HG02943 (cell line): ENCODE measurements at regions not wholly inside any gene's neighbourhood (a gene's known extent, or its start where the extent isn't known, plus 50 kb on each side); places are given as distances from the start of the nearest gene placed in this dataset.

Experiments
- ATAC-seq: cut with Tn5 transposase; IDR thresholded peaks from one replicate; pipeline ENCODE4 v1.9.1; 2021; ENCODE audit warnings: mild to moderate bottlenecking, low read depth, moderate library complexity; ENCODE audit not compliant: unreplicated experiment

DNA sequence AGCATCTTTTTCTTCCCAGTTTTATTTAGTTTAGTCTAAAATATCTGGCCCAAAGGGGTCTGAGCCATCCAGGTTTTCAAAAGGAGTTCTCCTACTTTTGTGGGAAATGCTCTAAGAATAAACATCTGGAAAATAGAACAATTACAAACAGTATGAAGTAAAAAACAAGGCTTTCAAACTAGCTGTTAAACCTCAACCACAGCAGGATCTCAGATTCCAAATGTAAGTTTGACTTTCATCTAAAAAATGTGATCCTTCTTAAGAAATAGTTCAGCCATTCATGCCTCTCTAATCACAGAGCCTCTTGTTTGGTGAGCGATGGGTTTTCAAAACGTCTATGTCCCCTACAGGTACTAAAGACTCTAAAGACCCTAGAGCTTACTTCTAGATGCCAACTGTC is 413.5 kb downstream of the DUSP10 start:
- no peak for ATAC-seq

DNA sequence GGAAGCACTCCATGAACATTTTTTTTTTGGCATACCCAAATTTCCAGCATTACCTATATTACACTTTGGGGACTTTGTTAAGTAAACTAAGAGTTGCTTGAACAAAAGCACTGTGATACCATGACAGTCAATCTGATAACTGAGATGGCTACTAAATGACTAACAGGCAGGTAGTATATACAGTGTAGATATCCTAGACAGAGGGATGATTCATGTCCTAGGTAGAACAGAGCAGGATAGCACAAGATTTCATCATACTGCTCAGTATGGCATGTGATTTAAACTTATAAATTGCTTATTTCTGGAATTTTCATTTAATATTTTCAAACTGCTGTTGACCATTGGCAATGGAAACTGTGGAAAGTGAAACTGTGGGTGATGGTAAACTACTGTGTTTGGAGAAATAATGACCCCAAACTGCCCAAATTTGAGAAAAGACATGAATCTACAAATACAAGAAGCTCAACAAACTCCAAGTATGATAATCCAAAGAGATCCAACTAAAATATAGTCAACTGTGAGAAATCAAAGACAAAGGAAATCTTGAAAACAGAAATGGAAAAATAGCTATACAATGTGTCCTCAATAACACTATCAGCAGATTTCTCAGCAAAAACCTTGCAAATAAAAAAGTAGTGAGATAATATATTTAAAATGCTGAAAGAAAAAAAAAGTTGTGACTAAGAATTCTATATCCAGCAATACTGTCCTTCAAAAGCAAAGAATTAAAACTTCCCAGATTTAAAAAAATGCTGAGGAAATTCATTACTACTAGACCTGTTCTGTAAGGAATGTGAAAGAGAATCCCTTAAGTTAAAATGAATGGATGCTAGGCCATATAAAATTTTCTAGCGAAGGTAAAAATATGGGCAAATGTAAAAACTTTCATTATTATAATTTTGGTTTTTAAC is 410.4 kb downstream of the DUSP10 start:
- no peak for ATAC-seq

- no peak for ATAC-seq
Observed at GRCh38 chr1:221334062-221334461, 407.8 kb downstream of the DUSP10 start.

- no peak for ATAC-seq
Observed at GRCh38 chr1:221335161-221336101, 406.5 kb downstream of the DUSP10 start.

- ATAC-seq: no peak
Observed at GRCh38 chr1:221336126-221336525, 405.8 kb downstream of the DUSP10 start.

- ATAC-seq: no peak
Observed at GRCh38 chr1:221337106-221337505, 404.8 kb downstream of the DUSP10 start.

- no peak for ATAC-seq
Observed at GRCh38 chr1:221343136-221343535, 398.8 kb downstream of the DUSP10 start.

- ATAC-seq: no peak
Observed at GRCh38 chr1:221343607-221344006, 398.3 kb downstream of the DUSP10 start.

- ATAC-seq: no peak
Observed at GRCh38 chr1:221344693-221345092, 397.2 kb downstream of the DUSP10 start.

GRCh38 chr1:221347706-221348105 is 394.2 kb downstream of the DUSP10 start:
- ATAC-seq: no peak

- no peak for ATAC-seq
Observed at GRCh38 chr1:221350091-221350490, 391.8 kb downstream of the DUSP10 start.

DNA sequence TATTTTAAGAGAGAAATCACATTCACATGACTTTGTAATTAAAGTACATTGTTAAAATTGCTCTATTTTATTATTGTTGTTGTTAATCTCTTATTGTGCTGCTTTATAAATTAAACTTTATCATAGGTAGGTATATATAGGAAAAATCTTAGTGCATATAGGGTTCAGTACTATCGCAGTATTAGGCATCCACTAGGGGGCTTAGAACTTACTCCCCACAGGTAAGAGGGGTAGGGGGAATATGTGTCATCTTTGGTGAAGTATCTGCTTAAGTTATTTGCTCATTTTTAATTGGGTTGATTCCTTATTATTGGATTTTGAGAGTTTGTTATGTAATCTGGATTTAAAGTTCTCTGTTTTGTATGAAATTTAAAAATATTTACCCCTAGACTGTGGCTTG is 385.2 kb downstream of the DUSP10 start:
- no peak for ATAC-seq

DNA sequence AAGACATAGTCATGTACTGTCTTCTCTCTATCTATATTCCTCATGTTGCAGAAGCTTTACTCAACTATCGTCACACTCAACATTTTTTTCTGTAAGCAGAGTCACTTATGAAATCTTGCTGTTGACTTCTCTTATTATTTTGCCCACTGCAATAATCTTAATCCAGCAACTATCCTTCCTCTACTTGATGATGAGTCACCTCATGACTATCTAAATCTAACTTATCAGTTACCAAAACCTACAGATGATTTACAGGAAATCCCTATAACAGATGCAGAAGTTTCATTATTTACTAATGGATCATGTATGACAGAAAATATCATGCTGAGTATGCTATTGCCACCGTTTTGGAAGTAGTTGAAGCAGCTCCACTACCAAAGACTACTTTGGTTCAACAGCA is 378.9 kb downstream of the DUSP10 start:
- ATAC-seq: no peak

GRCh38 chr1:221366495-221367110 is 375.3 kb downstream of the DUSP10 start:
- no peak for ATAC-seq

- no peak for ATAC-seq
Observed at GRCh38 chr1:221371705-221372104, 370.2 kb downstream of the DUSP10 start.

DNA sequence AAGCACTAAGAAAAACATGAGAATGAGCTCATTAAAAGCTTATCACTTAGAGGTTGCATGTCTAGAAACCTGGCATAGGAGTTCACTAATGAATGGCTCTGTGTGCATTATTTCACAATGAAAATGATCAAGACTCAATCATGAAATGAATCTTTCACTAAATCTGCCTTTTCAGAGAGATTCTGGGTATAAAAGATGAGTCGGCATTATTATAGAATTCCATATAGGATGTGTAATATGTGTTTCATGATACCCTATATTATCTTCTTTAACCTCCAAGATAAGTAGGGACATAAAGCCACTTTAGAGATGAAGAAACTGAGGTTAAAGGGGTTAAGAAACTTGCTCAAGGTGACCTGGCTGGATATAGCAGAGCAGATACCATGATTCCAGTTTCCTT is 368.1 kb downstream of the DUSP10 start:
- no peak for ATAC-seq

- no peak for ATAC-seq
Observed at GRCh38 chr1:221376286-221376685, 365.6 kb downstream of the DUSP10 start.

DNA sequence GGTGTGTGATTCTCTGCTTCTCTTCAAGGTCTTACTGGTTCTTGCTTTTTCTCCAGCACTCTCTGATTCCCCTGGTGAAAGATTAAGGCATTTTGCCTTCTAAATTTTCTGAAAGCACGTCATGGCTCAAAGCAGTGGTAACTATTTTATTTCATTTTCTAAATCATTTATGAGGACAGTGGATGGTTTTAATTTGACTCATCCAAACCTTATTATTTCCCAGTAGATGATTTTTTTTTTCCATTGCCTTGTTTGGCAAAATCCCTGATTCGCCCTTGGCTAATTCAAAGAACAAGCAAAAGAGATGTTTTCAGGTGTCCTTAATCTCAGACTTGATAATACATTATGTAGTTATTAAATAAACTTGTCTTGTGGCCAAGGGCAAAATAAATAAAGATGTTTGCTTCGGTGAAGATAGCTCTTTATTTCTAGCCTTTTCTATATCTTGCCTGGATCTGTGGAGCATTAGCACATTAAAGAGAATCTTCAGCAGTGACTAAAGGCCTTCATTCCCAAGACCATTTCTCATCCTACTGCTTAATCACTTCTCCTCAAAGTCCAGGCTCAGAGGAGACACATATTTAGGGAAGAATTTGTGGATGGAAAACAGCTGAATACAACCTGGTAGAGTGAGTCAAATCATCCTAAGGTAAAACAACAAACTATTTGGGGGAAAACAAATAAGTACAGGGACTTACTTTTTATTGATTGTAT is 359.8 kb downstream of the DUSP10 start:
- no peak for ATAC-seq

DNA sequence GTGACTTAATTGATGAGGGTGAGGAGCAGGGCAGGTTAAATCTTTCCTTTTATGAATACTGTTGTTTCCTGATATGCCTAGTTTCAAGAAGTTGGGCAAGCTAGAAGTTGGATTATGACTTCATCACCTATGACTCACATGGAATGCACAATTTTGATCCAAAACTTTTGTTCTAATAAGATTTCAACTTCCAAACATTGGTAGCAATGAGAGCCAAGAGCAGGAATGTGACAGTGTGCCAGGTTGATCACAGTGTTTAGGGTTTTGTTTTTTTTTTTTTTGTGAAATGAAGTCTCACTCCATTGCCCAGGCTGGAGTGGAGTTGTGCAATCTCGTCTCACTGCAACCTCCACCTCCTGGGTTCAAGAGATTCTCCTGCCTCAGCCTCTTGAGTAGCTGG is 349.4 kb downstream of the DUSP10 start:
- no peak for ATAC-seq

DNA sequence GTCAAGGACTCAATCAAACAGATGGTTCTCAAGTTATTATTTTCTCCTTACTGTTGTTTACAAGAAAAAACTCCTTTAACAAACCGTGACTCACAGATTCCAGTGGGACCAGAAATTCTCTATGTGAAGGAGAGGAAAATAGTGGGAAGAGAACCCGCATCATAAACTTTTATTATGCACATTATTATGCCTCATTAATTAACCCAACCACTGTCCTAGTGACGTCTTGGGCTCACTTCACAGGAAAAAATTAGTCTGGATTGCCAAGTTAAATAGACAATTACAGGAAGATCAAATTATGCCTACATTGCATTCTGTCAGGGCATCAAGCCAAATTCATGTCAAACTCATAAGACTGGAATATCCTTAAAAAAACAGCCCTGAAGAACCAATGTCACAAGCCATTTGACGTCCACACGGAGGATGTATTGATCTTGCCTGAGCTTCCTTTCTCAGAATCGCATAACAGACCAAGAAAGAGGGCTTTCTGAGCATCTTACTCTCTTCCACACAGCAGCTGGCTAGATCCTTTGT is 347.8 kb downstream of the DUSP10 start:
- ATAC-seq: no peak
